Effector CD8-positive, alpha-beta T cell (primary cell): ENCODE measurements at regions not wholly inside any gene's neighbourhood (a gene's known extent, or its start where the extent isn't known, plus 50 kb on each side); places are given as distances from the start of the nearest gene placed in this dataset.
"Not testable (repeated sequence)": the region's sequence is repeated elsewhere in the genome, so short reads cannot be mapped to it uniquely, and the experiment has no call there.

Experiments used
- DNase-seq: peaks from one replicate; lab custom pipeline; 2025; lab: John Stamatoyannopoulos, UW

DNA sequence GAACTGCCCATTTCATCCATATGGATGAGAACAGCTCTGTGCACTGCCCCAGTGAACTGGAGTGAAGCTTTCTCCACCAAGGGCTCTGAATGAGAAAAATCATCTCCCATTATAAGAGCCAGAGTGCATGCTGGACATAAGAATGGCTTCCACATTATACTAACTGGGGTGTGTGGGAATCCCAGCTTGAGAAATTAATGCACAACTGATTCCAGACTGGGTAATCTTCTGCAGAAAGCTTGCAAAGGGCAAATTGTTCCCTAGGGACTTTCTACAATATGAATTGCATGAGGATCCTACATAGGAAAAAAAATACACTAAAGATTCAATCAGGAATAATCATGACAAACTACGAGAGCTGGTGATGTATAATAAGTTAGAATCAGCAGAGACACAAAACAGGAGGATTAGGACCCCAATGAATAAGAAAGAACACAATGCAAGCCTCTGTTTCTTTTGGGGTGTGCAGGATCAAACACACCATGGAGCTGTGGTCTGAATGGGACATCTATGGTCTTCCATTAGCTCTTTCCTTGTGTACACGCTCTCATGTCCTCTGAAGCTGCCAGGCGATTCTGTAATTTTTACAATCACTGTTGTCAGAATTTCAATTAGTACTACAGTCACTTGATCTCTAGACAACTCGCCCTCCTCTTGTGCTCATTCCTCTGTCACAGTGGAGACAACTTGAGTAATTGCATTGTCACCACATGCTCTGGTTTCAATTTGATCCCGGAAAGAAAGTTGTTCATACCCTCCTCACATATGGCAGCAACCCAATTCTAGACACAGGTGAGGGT lies 1327.4 kb downstream of the GATA3 start:
- DNase-seq, result no peak

DNA sequence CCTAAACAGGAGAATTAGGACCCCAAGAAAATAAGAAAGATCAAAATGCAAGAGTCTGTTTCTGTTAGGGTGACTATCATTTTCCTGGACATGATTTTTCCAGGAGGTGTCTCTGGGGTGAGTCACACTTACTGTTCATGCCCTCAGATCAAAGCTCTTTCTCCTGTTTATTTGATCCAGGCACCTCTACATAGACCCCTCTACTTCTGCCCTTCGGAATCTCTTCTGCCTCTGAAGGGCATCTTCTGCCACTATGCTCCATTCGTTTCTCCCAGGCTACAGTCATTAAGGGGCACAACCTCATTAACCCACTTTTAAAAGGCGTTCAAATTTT lies 1328.0 kb downstream of the GATA3 start:
- DNase-seq, result no peak

DNA sequence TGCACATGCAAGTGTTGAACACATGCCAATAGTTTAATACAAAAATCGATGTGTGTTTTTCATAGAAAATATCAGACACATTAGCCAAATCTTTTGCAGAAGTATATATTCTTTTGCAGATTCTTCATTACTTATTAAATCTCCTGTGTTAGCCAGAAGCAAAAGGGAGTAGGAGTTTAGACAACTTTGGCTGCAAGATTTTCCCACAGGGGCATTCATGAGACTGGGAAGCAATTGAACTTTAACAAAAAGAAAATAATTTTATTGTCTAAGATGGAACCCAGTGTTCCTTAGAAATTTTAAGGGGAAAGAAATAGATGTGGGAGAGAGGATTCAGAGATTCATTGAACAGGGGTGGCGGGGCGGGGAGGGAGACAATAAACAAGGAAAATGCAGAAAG lies 1336.0 kb downstream of the GATA3 start:
- no peak for DNase-seq

DNA sequence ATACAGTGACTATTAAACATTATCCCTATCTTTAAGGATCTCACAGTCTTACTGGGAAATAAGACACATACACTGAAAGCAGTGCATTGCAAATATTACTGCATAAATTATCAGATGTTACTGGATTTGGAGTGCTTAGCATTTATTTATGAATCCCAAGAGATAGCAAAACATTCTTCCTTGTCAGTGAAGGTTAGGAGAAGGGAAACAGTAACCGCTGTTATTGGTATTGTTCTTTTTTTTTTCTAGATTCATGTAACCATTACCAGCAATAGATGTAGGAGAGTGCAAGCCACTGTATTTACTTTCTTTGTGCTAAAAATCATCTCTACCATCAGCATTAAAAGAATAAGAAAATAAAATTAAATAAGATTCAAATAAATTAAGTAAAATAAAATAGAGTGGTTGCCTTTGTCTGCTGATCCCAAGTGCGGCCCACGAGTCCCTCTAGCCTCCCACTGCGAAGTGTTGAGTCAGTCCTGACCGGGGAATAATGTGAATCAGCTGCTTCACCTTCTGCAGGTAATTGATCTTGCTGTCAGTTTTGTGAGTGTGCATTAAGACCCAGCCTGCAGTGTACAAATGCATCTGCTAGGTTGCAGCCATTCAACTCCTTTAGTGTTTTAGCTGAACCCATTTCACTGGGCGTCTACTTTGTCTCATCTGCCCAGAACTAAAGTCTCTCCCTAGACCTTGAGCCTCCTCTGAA lies 1344.9 kb downstream of the GATA3 start:
- no peak for DNase-seq

DNA sequence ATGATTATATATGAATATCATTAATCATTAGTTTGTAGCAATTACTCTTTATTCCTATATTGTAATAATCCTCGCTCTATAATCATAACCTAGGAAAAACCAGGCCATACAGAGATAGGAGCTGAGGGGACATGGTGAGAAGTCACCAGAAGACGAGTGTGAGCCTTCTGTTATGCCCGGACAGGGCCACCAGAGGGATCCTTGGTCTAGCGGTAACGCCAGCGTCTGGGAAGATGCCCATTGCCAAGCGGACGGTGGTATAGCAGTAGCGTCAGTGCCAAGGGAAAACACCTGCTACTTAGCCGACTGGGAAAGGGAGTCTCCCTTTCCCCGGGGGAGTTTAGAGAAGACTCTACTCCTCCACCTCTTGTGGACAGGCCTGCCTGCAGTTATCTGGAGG lies 1347.6 kb downstream of the GATA3 start:
- DNase-seq, result not testable (repeated sequence)

DNA sequence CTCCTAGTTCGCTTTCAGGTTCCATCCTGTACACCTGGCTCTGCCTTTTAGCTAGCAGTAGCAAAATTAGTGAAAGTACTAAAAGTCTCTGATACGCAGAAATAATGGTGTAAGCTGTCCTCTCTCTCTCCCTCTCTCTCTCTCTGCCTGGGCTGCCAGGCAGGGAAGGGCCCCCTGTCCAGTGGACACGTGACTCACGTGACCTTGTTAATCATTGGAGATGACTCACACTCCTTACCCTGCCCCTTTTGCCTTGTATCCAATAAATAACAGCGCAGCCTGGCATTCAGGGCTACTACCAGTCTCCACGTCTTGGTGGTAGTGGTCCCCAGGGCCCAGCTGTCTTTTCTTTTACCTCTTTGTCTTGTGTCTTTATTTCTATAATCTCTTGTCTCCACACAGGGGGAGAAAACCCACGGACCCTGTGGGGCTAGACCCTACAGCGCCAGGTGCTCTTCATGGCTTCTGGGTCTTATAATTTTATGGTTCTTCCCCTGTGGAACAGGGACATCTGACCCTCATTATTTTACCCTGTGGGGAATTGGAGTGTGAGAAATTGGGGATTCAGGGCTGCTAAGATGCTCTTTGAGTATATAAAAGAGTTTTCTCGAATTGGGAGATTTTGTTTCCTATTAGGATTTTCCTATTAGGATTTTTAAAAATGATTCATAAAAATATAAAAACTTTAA lies 1348.2 kb downstream of the GATA3 start:
- DNase-seq, result not testable (repeated sequence)

DNA sequence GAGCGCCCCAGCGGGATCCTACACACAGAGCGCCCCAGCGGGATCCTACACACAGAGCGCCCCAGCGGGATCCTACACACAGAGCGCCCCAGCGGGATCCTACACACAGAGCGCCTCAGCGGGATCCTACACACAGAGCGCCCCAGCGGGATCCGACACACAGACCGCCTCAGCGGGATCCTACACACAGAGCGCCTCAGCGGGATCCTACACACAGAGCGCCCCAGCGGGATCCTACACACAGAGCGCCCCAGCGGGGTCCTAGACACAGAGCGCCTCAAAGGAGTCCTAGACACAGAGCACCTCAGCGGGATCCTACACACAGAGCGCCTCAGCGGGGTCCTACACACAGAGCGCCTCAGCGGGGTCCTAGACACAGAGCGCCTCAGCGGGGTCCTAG lies 1352.7 kb downstream of the GATA3 start:
- DNase-seq, result not testable (repeated sequence)

DNA sequence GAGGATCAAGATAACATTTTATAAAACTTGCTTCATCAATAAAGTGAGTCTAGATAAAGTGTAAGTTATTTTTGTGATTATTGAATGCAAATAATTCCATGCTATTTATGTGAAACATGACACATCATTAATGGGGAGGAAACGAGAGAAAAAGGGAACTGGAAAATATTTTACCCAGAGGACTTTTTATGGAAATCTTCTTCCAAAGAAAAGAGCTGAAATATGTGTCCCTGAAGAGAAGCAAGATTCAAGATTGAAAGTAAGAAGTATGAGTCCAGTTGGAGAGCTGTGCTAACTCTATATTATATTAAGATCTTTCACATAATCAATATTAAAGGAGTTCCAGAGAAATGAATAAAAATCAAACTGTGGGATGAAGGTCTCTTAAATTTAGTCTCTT lies 1361.8 kb downstream of the GATA3 start:
- no peak for DNase-seq

DNA sequence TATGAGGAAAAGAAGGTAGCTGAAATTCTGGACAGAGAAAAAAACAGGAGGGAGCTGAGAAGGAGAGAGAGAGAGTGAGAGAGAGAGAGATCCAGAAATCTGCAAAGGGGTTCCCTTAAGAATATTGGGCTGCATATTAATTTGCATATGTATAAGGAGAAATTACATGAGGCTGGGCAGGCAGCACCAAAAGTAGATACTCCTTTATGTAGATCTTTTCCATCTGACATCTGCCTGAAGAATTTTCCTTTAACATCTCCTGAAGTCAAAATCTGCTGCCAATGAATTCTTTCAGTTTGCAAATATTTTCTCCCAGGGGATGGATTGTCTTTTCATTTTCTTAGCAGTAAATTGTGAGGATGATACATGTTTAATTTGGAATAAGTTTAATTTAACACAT lies 1365.3 kb downstream of the GATA3 start:
- no peak for DNase-seq

DNA sequence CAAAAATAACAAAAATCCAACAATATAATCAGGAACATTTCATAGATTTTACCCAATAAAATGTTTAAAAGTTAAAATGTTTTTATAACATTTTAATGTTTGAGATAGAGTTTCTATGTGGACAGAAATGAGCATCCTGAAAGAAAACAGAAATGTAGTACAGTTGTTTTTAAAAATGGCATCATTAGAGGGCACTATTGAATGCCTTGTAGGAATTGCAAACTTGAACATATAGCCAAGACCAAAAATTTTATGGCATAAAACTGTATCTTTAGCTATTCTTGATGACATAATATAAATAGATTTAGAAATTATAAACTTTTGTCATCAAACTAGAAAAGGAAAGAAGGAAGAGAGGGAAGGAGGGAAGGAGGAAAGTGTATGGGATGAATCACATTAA lies 1372.7 kb downstream of the GATA3 start:
- DNase-seq, result no peak

DNA sequence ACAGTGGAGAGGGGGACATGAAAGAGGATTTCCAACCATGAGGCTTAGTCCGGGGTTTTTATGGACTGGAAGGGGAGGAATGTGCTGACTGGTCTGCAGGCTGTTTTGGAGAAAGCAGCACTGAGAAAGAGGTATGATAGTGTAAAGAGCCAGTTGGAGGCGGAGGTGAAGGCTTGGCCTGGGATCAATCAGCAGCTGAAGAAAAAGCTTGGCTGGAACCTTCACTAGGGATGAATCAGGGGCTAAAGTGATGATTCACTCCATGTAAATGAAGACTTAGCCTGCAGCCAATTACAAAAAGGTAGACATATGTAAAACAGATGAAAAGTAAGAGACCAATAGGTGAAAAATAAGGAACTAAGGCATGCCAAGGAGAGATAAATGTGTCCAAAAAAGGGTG lies 1382.6 kb downstream of the GATA3 start:
- DNase-seq, result no peak

DNA sequence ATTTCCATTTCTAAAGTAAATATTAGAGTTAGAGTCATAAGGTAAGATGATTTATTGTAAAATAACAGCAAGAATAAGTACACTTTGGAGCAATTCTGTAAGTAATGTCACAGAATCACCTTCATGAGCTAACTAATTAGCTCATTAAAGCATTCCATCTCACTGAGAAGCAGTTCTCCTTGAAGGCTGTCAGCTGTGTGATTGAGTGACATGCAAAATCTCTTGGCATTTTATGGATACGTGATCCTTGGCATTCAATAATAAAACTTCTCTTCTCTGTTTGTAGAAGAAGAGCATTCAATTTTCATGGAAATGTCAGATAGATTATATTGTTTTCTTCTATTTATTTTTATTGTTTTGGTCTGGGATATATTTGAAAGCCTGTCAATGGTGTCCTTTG lies 1389.3 kb downstream of the GATA3 start:
- DNase-seq, result no peak

DNA sequence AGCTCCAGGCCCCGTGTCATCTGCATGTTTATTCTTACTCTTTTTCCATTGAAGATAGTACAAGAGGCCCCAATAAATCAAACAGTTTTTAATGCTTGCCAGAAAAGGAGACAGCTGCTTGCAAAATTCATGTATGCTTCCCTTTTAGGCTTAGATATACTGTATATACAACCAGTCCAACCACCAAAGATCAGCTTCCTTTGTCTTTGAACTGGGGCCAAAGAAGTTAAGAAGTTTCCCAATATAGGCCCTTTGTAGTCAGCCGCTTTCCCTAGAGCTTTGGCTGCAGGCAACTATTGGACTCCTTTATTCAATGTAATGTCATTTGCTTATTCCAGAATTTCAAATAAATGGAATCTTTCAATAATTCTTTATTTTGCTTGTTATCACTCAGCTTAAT lies 1395.0 kb downstream of the GATA3 start:
- DNase-seq, result no peak

DNA sequence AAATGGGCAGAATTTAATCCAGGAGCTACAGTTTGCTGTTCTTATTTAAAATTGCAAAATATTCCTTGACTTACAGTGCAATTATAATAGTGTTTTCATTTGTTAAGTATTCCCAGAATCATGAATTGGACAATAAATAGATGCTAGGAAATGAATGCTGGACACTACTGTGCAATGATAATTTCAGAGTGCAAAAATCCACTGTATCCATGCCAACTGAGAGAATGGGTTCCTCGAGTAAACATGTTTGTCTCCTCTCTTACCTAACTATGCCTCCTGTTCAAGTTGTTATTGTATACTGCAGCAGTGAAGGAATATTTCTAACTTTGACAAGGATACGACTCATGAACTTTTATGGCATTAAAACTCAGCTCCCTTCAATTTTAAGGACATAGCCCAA lies 1396.3 kb downstream of the GATA3 start:
- no peak for DNase-seq

DNA sequence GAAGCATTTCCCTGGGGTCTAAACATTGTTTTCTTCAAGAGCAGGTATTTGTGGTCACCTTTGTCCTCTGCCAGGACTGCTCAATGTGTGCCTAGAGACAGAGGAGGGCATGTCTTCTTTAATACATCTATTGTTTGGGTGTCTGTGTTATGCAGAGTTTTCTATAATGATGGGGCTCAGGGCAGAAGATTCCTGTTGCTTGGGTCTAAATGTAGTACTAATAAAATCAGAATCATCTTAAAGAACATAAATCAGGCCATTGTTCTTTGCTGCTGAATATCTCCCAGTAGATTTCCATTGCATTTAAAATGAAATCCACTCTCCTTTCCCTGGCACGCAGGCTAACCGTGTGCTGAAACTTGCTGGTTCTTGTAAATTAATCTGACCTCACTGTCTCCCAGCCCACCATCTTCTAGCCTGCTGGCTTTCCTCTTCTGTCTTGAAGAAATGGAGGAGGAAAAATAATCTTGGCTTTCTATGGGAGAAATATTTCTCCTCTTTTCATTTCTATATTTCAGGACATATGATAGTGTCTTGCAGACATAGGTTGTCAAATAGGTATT lies 1396.8 kb downstream of the GATA3 start:
- DNase-seq, result no peak

DNA sequence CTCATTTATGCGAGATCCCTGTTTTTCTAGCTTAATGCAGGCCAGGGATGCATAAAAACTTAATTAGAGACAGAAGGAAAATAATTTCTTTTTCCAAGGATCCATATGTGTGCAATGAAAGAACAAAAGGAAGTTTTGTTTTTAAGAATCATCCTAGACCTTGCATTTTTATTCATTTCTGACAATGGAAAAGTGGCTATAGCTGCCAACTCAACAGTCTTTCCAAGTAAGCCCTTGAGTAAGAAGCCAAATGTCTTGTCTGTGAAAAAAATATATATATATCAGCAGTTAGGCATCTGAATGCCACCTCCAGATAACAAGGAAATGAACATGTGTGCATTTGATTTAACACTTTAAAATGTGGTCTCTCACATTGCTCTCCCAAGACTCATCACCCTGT lies 1397.6 kb downstream of the GATA3 start:
- no peak for DNase-seq

DNA sequence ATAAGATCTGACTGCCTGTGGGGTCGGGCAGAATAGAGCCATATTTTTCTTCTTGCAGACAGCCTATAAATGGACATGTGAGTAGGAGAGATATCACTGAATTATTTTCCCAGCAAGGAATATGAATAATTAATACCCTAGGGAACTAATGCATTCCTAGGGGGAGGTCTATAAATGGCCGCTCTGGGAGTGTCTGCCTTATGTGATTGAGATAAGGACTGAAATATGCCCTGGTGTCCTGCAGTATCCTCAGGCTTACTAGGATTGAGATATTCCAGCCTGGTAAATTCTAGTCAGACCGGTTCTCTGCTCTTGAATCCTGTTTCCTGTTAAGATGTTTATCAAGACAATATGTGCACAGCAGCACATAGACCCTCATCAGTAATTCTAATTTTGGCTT lies 1399.4 kb downstream of the GATA3 start:
- not testable (repeated sequence) for DNase-seq

DNA sequence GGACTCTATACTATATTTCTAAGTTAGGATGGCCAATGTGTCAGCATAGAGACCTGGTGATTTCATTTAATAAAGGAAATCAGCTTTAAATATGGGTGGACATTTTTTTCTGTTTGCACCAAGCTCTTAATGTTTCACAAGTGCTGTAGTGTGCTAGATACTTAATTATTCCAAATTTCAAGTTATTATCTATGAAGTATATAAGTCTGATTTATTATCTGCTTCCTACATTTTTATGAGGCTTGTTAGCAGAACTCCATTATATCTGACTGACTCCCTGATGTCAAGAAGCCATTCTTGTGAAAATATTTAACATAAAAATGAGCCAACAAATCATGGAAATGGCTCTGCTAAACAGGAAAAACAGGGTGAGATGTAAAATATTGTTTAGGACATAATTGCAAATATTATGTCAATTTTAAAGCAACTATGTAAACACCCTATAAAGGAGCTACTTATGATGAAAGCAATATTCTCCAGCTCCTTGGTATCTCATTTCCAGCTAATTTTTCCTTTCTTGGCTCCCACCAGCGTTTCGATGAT lies 1415.2 kb downstream of the GATA3 start:
- DNase-seq, result no peak

DNA sequence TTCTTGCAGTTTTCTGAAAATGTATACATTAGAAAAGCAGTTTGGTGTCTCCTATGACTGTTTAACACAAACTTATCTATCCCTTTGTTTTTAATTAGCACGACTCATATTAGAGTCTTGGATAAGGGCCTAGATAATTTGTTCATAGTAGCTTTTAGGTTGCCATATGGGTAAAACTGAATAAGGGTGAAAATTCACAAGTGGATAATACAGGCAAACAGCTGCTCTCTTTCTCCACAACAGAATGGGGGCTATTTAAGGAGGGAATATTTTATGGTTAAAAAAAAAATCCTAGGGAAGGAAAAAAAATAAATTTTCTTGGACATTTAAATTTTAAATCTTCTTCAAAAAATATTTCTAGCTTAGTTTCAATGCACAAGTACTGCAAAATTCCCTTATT lies 1416.1 kb downstream of the GATA3 start:
- no peak for DNase-seq

DNA sequence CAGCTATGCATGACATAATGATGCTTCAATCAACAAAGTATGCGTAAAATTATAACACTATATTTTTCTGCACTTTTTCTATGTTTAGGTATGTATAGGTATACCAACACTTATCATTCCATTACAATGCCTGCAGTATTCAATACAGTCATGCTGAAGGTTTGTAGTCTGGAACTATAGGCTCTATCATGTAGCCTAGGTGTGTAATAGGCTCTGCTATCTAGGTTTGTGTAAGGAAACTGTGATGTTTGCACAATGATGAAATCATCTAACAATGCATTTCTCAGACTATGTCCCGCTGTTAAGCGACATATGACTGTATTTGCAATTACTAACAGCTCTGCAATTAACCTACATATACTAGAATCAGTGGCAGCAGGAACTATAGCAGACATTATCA lies 1447.5 kb downstream of the GATA3 start:
- no peak for DNase-seq

DNA sequence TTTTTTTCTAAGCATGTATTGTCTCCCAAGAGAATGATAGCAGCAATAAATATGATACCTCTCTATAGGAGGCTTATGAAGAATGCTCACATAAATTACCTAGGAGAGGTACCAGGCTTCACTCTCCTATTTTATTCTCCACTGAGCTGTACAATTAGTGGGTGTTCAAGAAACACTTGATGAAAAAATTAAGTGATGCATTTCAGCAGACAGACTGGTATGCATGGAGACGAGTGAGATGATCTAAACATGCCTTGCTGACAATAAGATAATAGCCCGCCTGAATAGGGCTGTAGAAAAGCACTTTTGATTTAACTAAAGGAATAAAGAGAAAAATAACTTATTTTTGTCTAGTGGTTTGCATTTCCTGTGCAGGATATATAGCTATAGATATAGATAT lies 1449.7 kb downstream of the GATA3 start:
- DNase-seq, result no peak

DNA sequence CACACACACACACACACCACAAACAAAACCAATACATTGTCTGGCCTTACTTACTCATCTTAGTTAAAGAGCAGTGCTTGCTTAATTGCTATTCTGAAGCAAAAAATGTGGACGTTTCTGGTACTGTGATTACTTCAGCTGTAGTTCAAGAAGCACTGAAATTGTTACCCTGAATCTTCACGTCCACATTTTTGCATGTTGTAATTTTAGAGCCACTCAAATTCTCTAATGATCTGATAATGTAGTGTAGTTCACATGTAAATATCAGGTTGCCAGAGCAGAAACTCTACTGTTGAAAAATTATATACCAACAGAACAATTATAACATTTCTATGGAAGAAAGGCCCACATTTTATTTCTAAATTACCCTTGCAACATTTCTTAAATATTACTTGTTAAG lies 1451.1 kb downstream of the GATA3 start:
- no peak for DNase-seq

DNA sequence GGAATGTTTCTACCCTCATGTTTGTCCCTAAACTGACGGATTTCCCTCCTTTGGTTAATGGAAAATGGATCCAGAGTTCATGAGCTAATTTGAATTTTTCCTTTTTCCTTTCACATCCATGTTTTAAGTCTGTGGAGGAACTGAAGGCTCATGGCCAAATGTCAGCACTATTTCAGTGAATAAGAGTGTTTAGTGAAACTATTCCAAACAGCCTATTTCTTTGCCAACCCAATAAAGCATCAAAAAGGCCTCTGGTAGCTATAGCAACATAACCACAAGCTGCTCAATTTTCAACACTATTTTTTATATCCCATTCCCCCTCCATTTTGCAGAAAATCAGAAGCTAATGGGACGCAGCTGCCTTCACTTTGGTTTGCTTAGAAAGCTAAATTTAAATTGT lies 1454.1 kb downstream of the GATA3 start:
- no peak for DNase-seq
